ENCODE measurements at regions not wholly inside any gene's neighbourhood (a gene's known extent, or its start where the extent isn't known, plus 50 kb on each side); places are given as distances from the start of the nearest gene placed in this dataset.

DNA sequence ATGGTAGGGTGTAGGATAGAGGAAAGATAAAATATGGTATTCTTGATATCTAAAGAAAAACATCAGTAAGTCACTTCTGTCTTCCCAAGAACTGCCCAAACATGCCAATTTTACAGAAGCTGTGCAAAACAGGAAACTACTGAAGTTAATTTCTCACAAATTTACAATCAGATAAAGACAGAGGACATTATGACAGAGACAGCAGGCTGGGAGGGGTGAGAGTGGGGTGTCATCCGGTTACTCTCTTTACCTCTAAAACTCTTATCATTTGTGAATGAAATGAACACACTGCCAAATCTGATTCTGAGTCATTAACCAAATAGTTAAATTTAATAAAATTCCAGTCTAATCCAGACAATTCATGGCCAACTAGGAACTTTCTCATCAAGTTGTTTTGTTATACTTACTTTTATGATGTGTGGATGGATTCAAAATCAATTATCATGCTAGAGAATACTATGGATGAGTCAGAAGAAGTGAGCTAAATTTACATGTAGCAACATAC lies 323.2 kb upstream of the MEX3C start:
- no peak for TF ChIP-seq POLR2A (IDR thresholded peaks at IDR 0.05; ENCODE audit: low read length)
- no peak for TF ChIP-seq GATA1 (IDR thresholded peaks at IDR 0.05; ENCODE audit: low read depth, low read length)
- no peak for DNase-seq

DNA sequence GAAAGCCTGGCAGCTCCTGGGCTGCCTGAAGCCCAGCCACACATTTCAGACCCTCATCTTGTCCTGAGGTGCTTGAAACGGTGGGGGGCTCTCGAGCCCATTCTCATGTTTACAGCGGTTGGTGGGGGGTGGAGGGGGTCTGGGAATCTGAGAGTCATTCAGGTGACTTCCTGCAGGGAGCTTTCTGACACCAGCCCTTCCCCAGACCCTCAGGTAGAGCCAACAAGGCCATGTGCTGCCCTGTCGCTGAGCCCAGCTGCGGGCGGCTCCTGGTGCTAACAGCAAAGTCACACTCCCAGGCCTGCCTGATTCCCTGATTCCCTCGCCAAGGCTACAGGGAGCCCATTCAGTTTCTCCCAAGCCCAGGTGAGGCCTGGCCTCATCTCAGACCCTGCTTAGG lies 324.9 kb upstream of the MEX3C start:
- DNase-seq = no peak
- no peak for TF ChIP-seq POLR2A (IDR thresholded peaks at IDR 0.05; ENCODE audit: low read length)
- no peak for TF ChIP-seq GATA1 (IDR thresholded peaks at IDR 0.05; ENCODE audit: low read depth, low read length)

DNA sequence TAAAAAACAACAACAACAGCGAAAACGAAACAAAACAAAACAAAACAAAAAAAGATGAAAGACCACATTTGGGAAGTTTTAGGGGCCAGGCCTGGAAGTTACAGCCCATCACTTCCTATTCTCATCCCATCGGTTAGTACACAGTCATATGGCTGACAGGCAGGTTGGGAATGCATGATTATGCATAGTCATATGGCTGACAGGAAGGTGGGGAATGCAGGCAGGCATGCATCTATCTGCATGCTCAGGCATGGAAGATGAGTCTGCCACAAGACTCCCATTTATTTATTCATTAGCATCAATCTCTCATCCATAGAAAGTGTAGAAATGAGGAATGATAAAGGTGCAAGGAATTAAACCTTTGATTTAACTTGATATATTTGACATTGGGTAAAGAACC lies 325.3 kb upstream of the MEX3C start:
- no peak for DNase-seq
- TF ChIP-seq POLR2A (IDR thresholded peaks at IDR 0.05; ENCODE audit: low read length) (no peak), GATA1 (IDR thresholded peaks at IDR 0.05; ENCODE audit: low read depth, low read length) (no peak)

DNA sequence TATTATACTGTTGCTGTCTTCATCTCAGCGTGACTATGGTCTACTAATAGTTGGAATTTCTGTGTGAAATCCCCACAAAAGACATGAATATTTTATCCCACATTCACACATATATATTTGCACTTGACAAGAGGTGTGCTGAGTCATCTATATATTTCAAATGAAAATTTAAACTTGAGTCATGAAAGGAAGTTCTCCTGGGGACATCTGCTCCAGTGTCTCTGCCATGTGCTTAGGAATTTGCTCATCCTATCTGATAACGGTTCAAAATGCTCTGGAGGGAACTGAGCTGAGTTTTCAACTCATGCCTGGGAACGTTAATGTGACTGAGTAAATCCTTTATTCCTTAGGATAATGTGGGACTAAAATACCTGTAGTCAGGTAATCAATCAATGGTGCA lies 326.2 kb upstream of the MEX3C start:
- TF ChIP-seq GATA1 (IDR thresholded peaks at IDR 0.05; ENCODE audit: low read depth, low read length) (no peak), POLR2A (IDR thresholded peaks at IDR 0.05; ENCODE audit: low read length) (no peak)
- DNase-seq = no peak

DNA sequence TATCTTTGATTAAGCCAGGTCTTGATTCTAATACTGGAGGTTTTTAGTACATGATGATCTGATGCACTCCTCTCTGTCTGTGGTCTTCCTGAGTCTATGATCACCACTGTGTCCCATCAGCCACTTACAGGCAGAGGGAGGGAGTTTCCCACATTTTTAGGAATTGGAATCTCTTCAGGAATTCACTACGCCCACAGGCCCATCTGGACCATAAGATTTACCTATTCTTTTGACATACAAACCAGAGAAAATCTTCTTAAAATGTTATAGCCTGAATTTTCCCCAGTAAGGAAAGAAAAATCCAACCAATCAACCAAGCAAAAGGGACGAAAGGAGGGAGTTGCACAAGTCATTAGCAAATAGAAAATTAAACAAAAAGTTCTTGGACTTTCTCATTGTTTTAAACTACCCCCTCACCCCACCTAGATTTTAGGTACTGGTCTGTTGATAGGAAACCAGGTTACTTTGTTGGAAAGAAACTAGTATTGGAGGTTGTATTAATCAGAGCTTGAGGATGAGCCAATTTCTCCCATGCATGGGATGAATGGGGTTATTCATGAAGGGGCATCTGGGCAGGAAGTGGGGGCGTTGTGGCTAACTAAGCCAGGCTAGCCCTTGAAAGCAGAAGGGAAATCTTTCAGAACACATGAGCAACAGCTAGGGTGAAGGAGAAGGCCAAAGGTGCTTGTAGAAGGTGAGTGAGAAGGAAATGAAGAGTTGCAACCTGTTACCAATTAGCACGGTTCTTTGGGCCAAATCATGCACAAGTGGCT lies 328.2 kb upstream of the MEX3C start:
- DNase-seq = no peak

DNA sequence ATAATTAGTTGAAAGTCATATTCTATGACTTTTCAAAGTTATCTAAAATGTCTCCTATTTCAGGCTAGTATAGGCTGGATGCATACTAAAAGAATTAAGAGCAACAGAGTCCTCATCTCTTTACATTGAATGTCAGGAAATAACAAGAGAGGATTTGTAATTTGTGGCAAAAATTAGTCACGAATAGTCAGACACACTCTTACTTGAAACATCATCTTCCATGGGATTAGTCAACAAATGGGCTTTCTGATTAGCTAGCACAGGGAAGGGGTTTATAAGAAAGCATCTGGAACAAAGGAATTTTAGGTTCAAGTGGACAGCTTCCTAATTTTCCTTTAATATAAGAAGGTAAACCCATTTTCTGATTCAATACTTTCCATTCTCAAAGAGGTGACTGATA lies 330.3 kb upstream of the MEX3C start:
- TF ChIP-seq GATA1 (IDR thresholded peaks at IDR 0.05; ENCODE audit: low read depth, low read length) (no peak), POLR2A (IDR thresholded peaks at IDR 0.05; ENCODE audit: low read length) (no peak)
- DNase-seq = no peak

More for the DNA sequence above, 328.2 kb upstream of the MEX3C start:
- TF ChIP-seq GATA1 (IDR thresholded peaks at IDR 0.05; ENCODE audit: low read depth, low read length) (no peak), POLR2A (IDR thresholded peaks at IDR 0.05; ENCODE audit: low read length) (no peak)

DNA sequence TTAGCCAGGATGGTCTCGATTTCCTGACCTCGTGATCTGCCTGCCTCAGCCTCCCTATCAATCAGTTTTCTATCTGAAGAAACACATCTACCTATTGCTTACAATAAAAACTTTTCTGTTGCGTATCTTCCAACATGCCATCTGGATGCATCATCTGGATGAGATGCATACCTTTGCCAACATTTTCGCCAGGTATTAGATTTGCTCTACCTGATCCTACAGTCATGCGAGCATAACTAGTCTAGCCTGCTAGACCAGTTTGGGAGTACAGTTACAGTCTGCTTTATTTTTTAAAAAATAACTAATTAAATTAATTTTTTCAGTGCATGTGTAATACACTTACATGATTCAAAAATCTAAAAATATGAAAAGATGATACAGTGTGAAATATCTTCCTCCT lies 334.0 kb upstream of the MEX3C start:
- no peak for DNase-seq
- TF ChIP-seq POLR2A (IDR thresholded peaks at IDR 0.05; ENCODE audit: low read length) (no peak), GATA1 (IDR thresholded peaks at IDR 0.05; ENCODE audit: low read depth, low read length) (no peak)

DNA sequence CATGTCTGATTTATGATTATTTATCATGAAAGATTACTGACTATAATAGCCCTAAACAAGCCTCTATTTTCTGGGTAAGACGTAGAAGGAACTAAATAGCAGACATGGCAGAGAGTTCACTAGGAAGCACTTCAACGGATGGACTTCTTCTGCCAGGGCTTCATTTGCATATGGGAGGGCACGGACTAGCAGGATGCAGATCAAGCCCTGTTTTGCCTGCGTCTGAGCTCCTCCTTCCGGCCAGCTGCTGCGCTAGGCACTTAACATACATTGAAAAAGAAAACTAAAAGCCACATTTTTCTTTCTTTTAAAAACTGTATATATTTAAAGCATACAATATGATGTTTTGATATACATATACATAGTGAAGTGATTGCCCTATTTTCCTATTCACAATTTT lies 340.0 kb upstream of the MEX3C start:
- no peak for DNase-seq
- TF ChIP-seq GATA1 (IDR thresholded peaks at IDR 0.05; ENCODE audit: low read depth, low read length) = no peak
- TF ChIP-seq POLR2A (IDR thresholded peaks at IDR 0.05; ENCODE audit: low read length) = no peak

DNA sequence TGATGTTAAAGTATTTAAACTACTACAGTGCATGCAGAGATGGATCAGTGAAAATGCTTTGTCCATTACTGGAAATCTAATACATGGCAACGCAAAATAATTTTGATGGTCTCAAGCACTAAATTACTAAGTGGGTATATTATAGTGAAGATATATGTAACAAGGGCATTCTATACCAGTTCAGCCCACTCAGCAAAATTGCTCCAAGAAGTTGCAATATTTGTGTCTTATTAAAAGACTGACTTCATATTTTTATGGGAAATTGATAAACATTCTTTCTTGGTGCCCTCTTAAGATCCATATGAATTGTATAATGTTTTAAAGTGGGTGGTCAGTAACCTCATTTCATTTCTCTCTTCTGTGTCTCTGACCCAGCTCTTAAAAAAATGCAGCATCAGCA lies 343.1 kb upstream of the MEX3C start:
- no peak for DNase-seq
- TF ChIP-seq GATA1 (IDR thresholded peaks at IDR 0.05; ENCODE audit: low read depth, low read length) = no peak
- no peak for TF ChIP-seq POLR2A (IDR thresholded peaks at IDR 0.05; ENCODE audit: low read length)

DNA sequence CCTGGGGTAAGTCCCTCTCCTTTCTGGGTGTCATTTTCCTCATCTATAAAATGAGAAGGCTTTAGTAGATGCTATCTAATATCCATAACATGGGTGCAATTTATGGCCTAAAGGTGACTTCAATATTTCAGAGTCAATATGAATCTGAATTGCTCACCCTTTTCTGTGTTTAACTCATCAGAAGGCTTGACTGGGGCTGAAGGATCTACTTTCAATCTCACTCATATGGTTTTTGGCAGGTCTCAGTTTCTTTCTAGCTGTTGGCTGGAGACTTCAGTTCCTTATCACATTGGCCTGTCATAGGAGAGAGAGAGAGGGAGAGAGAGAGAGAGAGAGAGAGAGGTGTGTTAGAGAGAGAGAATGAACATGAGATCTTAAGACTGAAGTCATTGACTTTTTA lies 343.7 kb upstream of the MEX3C start:
- TF ChIP-seq GATA1 (IDR thresholded peaks at IDR 0.05; ENCODE audit: low read depth, low read length) = no peak
- TF ChIP-seq POLR2A (IDR thresholded peaks at IDR 0.05; ENCODE audit: low read length) = no peak

DNA sequence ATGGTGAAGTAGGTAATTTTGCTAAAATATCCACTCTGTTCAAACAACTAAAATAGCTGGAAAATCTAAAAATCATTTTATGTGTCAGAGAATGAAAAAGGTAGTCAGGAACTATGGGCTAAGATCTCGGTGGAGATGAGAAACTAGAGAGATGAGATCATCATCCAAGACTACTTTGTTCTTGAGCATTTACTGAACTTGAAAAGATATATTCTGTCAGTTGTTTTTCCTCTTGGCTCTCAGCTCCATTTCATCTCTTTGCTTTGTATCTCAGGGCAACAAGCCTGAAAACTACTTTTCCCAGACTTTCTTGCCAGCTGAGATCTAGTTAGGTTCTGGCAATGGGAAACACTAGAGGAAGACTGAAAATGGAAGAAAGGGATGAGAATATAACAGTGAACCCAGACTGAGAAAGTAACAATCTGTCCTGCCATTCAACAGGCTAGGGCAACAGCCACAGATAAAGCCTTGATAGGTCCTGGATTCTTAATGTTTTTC lies 346.2 kb upstream of the MEX3C start:
- no peak for DNase-seq
- TF ChIP-seq GATA1 (IDR thresholded peaks at IDR 0.05; ENCODE audit: low read depth, low read length) (no peak), POLR2A (IDR thresholded peaks at IDR 0.05; ENCODE audit: low read length) (no peak)

More for the DNA sequence above, 343.7 kb upstream of the MEX3C start:
- no peak for DNase-seq

DNA sequence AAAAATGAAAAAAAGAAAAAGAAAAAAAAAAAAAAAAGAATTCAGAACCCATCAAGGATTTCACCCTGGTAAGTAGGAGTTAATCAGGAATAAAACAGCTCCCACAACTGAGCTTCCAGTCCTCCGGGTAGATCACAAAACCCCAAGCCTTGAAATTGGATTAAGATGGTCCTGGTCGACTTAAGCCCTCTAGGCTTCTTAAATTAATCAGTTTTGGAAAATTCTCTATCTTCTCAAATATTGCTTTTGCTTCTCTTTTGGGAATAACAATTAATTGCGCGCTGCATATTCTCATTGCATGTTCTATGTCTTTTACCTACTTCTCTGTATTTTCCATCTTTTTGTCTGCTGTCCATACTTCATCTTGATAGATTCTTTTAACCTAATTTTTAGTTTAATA lies 348.0 kb upstream of the MEX3C start:
- TF ChIP-seq POLR2A (IDR thresholded peaks at IDR 0.05; ENCODE audit: low read length) (no peak), GATA1 (IDR thresholded peaks at IDR 0.05; ENCODE audit: low read depth, low read length) (no peak)
- no peak for DNase-seq

DNA sequence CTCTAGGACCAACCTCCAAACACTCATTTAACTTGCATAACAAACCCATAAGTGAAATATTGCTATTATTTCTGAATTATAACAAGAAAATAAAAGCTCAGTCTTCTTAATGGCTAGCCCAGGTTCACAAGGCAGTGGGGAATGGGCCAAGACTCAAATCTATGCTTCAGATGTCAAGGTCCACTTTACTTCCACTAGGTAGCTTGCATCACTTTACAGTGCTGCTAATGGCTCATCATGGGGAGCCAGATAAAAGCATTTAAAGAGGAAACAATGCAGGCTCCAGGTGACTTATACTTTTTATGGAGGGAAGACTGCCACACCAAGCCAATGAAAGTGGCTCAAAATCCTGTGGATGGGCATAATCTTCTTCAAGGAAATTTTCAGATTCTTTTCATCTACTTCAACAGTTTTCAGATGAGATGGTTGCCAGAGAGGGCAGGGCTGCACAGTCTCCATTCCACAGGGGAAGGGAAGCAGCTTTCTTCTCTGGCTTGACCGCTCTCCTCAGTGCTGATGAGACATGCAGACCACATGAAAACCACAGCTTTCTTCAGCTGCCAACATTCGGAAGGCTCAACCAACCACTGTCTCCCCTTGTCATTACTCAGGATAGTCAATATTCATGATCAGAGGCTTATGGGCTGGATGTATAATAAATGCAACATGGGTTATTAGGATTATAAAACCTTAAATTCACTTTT lies 361.9 kb upstream of the MEX3C start:
- TF ChIP-seq POLR2A (IDR thresholded peaks at IDR 0.05; ENCODE audit: low read length) = no peak
- no peak for TF ChIP-seq GATA1 (IDR thresholded peaks at IDR 0.05; ENCODE audit: low read depth, low read length)
- DNase-seq = no peak

DNA sequence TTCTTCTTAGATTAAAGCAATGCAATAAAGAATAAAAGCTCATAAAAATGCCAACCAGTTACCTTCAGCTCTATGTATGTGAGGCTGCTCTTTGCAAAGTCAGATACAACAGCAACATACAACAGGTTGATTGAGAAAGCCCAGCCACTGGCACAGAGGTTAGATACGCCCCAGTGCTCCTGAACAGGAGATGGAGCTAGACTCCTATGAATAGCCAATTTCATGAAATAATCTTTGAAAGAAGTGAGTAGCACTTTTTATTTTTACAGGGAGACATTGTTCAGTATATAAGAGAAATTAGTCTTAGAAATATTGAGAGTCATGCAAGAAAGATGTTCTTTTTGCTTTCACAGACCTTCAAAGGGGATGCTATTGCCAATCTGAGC lies 362.4 kb upstream of the MEX3C start:
- no peak for DNase-seq
- TF ChIP-seq GATA1 (IDR thresholded peaks at IDR 0.05; ENCODE audit: low read depth, low read length) (no peak), POLR2A (IDR thresholded peaks at IDR 0.05; ENCODE audit: low read length) (no peak)

DNA sequence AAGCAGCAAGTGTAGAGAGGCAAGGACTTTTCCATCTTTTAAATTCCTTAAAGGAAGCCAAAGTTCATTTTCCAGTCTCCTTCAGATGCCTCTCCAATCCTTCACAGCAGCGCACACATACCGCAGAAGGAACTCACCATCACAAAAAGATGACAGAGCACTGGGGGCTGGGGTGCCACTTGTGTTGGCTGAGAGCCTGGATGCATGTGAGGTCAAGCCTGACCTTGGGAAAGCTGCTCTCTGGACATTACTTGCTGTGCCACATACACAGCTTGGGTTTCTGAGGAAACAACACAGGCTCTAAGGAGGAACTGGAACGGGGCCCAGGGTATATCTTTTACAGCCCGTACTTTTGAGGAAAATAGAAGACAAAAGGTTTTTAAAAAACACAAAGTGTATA lies 364.3 kb upstream of the MEX3C start:
- DNase-seq = no peak

More for the DNA sequence above, 364.3 kb upstream of the MEX3C start:
- TF ChIP-seq POLR2A (IDR thresholded peaks at IDR 0.05; ENCODE audit: low read length) (no peak), GATA1 (IDR thresholded peaks at IDR 0.05; ENCODE audit: low read depth, low read length) (no peak)
